Activated B cell treated with CpG ODN at 0.5 μM for 24 hours (primary cell): ENCODE measurements at regions not wholly inside any gene's neighbourhood (a gene's known extent, or its start where the extent isn't known, plus 50 kb on each side); places are given as distances from the start of the nearest gene placed in this dataset.

Experiments used
- ATAC-seq: fragments of 200-7000 bp; cut with Tn5 transposase; one replicate; pipeline ENCODE4 v1.10.0; 2021; ENCODE audit warnings: low read depth, mild to moderate bottlenecking, moderate library complexity
- CTCF ChIA-PET: fragments of 350-600 bp; sonication (Branson Sonifier 250); formaldehyde crosslinking; loops from one replicate; lab custom pipeline; 2021; ENCODE audit warnings: antibody characterized with exemption; lab: Charles Lee
- POLR2A ChIA-PET: fragments of 350-600 bp; sonication (Branson Sonifier 250); formaldehyde crosslinking; loops from one replicate; lab custom pipeline; 2021; ENCODE audit warnings: antibody characterized with exemption; lab: Charles Lee
- DNase-seq: peaks from one replicate; pipeline ENCODE4 v3.0.0; 2022
- H3K27ac Mint-ChIP-seq: one replicate; pipeline ENCODE4 v1.8.0; 2020; ENCODE audit warnings: mixed read lengths
- H3K27me3 Mint-ChIP-seq: one replicate; pipeline ENCODE4 v1.8.0; 2021; ENCODE audit warnings: mixed read lengths
- H3K36me3 Mint-ChIP-seq: one replicate; pipeline ENCODE4 v1.8.0; 2021; ENCODE audit warnings: low read depth, mixed read lengths
- H3K4me1 Mint-ChIP-seq: one replicate; pipeline ENCODE4 v1.8.0; 2021; ENCODE audit warnings: mixed read lengths
- H3K4me3 Mint-ChIP-seq: one replicate; pipeline ENCODE4 v1.8.0; 2020; ENCODE audit warnings: mild to moderate bottlenecking, mixed read lengths
- H3K9me3 Mint-ChIP-seq: one replicate; pipeline ENCODE4 v1.8.0; 2020; ENCODE audit warnings: mixed read lengths
- CTCF ChIP-seq: fragments of 200-600 bp; IDR thresholded peaks from one replicate; pipeline ENCODE4 v1.8.0; 2022; ENCODE audit warnings: antibody characterized with exemption, mild to moderate bottlenecking
- intact Hi-C: fragments of 100-400 bp; cut with micrococcal nuclease; formaldehyde crosslinking; loops from one replicate; pipeline ENCODE4 v1.15.1; 2024

GRCh38 chr3:10566451-10566850 is 61.1 kb upstream of the ATP2B2 start:
- ChIA-PET POLR2A (no interaction called here), CTCF (no interaction called here)
- H3K9me3 Mint-ChIP-seq: no peaks in the 10 kb centered on the region
- H3K27me3 Mint-ChIP-seq: peaks cover 27% of the 10 kb centered on the region
- DNase-seq: no peak
- intact Hi-C loops: no loop called here
- no peak for ATAC-seq
- peaks cover 2% of the 10 kb centered on the region for H3K4me1 Mint-ChIP-seq
- H3K4me3 Mint-ChIP-seq: no peak overlapping the region
- H3K27ac Mint-ChIP-seq: no peak overlapping the region
- H3K36me3 Mint-ChIP-seq: no peaks in the 10 kb centered on the region
- TF ChIP-seq CTCF: no peak

GRCh38 chr3:10568549-10568948 is 63.2 kb upstream of the ATP2B2 start:
- Mint-ChIP-seq H3K4me3 (no peak overlapping the region), H3K4me1 (peaks cover 2% of the 10 kb centered on the region), H3K36me3 (no peaks in the 10 kb centered on the region), H3K27ac (no peak overlapping the region), H3K9me3 (no peaks in the 10 kb centered on the region), H3K27me3 (peaks cover 31% of the 10 kb centered on the region)
- DNase-seq: no peak
- POLR2A ChIA-PET: no interaction called here
- intact Hi-C loops: no loop called here
- CTCF ChIA-PET: no interaction called here
- no peak for ATAC-seq
- TF ChIP-seq CTCF: no peak

- no peak for ATAC-seq
- no peaks in the 10 kb centered on the region for H3K36me3 Mint-ChIP-seq
- no peaks in the 10 kb centered on the region for H3K9me3 Mint-ChIP-seq
- H3K4me3 Mint-ChIP-seq: no peak overlapping the region
- peaks cover 22% of the 10 kb centered on the region for H3K27me3 Mint-ChIP-seq
- TF ChIP-seq CTCF: no peak
- CTCF ChIA-PET: no interaction called here
- no peak for DNase-seq
- H3K4me1 Mint-ChIP-seq: no peaks in the 10 kb centered on the region
- POLR2A ChIA-PET: no interaction called here
- H3K27ac Mint-ChIP-seq: no peak overlapping the region
- intact Hi-C loops: no loop called here
Observed at GRCh38 chr3:10570196-10570946, 65.0 kb upstream of the ATP2B2 start.

DNA sequence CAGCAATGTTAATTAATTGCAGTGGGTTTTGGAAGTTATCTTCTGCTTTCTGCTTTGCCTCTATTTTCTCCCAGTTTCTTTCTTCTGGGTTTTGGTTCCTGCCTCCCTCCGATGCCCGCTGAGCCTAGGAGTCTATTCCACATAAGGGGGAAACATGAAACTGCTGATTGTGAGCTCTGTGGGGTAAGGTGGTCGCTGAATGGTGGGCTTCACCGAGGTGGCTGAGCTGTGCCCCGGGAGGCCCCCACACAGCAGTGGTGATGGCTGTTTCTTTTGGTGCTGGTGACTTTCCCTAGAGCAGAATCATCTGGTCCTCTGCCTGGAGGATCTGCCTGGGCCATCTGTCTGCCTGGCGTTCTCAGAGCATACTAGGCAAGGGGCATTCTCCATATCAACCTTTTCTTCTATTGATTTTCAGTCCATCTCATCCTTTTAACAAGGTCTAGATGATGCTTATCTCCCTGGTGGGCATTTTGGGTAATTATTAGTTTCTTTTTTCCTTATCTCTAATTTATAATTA is 68.8 kb upstream of the ATP2B2 start:
- no peak for DNase-seq
- TF ChIP-seq CTCF: no peak
- Mint-ChIP-seq H3K27me3 (peaks cover 7% of the 10 kb centered on the region), H3K27ac (no peak overlapping the region), H3K4me3 (no peak overlapping the region), H3K9me3 (no peaks in the 10 kb centered on the region), H3K4me1 (no peaks in the 10 kb centered on the region), H3K36me3 (no peaks in the 10 kb centered on the region)
- POLR2A ChIA-PET: no interaction called here
- intact Hi-C loops: no loop called here
- CTCF ChIA-PET: no interaction called here
- no peak for ATAC-seq

- ATAC-seq (no peak), DNase-seq (no peak)
- no peak overlapping the region for H3K27ac Mint-ChIP-seq
- no peaks in the 10 kb centered on the region for H3K4me1 Mint-ChIP-seq
- TF ChIP-seq CTCF: no peak
- no peak overlapping the region for H3K4me3 Mint-ChIP-seq
- POLR2A ChIA-PET: no interaction called here
- H3K36me3 Mint-ChIP-seq: no peaks in the 10 kb centered on the region
- no peaks in the 10 kb centered on the region for H3K9me3 Mint-ChIP-seq
- peaks cover 7% of the 10 kb centered on the region for H3K27me3 Mint-ChIP-seq
- intact Hi-C loops: no loop called here
- CTCF ChIA-PET: no interaction called here
Observed at GRCh38 chr3:10575601-10576160, 70.3 kb upstream of the ATP2B2 start.
